H1 (cell line): ENCODE measurements at regions not wholly inside any gene's neighbourhood (a gene's known extent, or its start where the extent isn't known, plus 50 kb on each side); places are given as distances from the start of the nearest gene placed in this dataset.

Source experiments
- MAFK ChIP-seq: IDR thresholded peaks from 2 replicates; pipeline ENCODE4 v1.6.1; 2012; ENCODE audit warnings: low read depth, mild to moderate bottlenecking, improper control_type of control experiment, low read length
- SP1 ChIP-seq: IDR thresholded peaks from 2 replicates; pipeline ENCODE4 v1.6.1; 2011; ENCODE audit warnings: low read depth, low read length

DNA sequence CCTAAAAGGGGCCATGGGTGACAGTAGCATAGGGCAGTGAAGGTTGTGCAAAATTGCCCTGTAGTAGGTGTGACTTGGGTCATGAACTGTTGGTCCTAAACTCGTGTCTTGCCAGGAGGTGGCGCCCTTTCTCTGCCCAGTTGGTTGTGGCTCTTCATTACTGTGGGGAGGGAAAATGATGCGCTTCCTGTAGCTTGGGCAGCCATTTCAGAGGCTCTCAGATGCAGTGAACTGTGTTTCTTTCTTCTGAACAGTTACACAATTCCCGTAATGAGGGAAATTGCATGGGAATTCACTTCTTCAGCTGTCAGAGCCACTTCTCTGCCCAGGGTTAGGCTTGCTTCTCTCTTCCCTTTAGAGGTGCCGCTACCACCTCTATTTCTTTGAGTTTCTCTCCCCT lies 148.1 kb upstream of the NRXN3 start:
- no peak for TF ChIP-seq MAFK
- TF ChIP-seq SP1: no peak
